HG03469 (cell line): ENCODE measurements at regions not wholly inside any gene's neighbourhood (a gene's known extent, or its start where the extent isn't known, plus 50 kb on each side); places are given as distances from the start of the nearest gene placed in this dataset.

Source experiments
- ATAC-seq: cut with Tn5 transposase; IDR thresholded peaks from one replicate; pipeline ENCODE4 v1.9.1; 2021; ENCODE audit warnings: mild to moderate bottlenecking, moderate library complexity, moderate number of reproducible peaks; ENCODE audit not compliant: unreplicated experiment

DNA sequence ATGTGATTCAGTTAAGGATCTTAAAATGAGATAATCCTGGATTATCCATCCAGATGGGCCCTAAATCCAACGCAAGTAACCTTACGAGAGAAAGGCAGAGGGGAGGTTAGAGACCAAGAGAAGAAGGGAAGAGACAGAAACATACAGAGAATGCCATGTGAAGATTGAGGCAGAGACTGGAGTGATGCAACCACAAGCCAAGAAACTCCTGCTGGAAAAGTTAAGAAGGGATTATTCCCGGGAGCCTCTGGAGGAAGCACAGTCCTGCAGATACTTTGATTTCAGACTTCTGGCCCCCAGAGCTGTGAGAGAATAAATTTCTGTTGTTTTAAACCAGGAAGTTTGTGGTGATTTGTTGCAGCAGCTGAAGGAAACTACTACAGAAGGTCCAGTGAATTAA lies 992.7 kb downstream of the BCL11A start:
- no peak for ATAC-seq

DNA sequence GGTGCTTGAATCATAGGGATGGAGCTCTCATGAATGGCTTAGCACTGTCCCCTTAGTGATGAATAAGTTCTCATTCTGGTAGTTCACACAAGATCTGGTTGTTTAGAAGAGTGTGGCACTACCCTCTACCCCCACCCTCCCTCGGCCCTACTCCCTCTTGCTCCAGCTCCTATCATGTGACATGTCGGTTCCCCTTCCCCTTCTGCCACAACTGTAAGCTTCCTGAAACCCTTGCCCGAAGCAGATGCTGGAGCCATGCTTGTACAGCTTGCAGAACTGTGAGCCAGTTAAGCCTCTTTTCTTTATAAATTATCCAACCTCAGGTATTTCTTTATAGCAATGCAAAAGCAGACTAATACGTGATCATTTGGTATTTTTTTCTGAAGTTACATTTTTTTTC lies 1012.6 kb downstream of the BCL11A start:
- no peak for ATAC-seq

DNA sequence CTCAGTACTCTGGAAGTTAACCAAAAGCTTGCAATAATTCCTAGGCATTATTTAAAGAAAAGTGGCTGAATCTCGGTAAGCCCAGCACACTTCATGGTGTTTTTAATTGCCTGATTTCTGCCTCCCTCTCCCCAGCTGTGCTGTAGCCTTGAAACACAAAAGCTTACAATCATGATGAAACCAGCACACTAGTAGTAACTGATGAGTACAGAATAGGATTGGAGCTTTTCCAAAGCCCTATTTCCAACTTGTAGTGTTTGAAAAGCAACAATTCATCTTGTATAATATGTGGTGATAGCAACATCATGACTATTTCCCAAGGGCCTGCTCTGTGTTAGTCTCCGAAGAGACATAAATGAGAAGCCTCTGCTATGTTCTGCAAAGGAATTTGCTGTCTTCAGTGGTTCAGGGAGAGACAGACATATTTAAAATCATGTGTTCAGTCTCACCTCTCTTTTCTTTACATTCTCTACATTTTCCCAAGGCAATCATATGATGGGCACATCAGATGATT lies 1015.0 kb downstream of the BCL11A start:
- ATAC-seq: no peak

DNA sequence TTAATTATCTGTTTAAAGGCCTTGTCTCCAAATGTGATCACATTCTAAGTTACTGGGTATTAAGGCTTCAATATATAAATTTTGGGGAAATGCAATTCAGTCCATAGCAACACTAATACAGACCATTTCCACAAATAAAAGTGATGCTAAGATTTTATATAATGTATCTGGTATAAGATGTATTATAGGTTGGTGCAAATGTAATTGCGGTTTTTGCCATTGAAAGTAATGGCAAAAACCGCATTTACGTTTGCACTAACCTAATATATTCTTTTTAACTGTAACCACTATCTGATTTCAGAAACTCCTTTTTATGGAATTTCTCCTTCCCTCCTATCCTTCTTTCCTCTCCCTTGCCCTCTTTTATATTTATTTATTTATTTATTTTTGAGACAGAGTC lies 1020.6 kb downstream of the BCL11A start:
- no peak for ATAC-seq

DNA sequence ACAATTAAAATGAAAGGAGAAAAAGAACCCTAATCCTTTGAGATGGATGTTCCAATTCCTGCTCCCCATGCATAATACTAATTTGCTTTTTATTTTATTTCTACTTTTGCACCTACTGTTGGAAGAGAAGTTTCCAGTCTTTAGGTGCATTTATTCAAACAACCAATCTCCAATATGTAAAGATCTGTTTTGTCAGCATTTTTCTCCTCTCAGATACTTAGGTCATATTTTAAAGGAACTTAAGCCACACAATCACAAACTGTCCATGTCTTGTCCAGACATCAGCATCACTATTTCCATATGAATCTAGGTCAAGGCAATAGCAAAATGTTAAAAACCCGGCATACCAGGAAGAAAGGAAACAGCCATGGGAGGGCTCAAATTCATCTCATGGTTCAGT lies 1023.2 kb downstream of the BCL11A start:
- ATAC-seq: no peak

DNA sequence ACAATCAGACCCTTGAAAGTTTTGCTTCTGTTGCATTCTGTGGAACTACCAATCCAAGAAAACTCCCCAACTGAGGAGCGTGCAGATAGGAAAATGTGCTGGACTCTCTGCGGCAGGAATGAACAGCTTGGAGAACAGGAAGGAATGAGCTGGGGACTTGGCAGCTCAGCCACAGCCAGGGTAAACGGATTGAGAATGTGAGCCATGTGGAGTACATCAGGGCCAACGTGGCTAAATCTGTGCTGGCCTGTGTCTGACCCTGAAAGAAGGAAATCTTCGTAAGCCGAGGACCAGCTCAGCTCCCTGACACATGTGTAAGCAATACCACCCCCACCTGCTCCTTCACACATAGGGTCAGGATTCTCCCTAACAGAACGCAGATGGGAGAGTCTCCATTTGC lies 1023.7 kb downstream of the BCL11A start:
- ATAC-seq: no peak

DNA sequence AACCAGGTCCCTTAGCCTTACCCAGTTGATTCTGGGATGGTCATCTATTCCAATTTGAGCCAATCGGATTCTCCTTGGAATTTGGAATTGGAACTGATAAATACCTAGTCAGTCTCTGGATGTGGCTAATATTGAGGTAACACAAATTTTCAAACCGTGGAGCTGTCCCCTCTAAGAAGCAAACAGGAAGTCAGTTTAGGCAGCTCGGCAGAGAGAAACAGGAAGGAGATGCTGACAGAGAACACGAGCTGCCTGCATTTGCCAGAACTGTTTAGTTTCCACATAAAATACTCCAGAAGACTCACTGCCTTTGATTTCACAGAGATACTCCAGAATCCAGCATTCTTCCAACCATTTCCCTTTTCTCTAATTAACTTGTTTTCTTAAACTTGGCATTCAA lies 1024.9 kb downstream of the BCL11A start:
- ATAC-seq: no peak

DNA sequence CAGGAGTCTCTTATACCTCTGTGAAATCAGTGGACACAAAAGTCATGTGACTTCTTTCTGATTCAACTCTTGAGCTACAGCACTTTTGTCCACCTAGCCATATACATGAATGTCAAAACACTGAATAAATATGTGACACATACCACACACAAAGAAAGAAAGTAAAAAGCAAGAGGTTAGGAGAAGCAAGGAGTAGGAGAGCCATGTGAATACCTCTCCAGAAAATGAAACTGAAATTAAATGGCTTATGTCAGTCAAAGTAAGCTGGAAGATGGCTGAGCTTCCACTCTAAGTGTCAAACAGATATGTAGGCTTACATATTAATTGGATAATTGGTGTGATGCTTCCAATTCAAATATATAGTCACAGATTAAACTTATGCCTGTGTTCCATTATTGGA lies 1050.5 kb downstream of the BCL11A start:
- ATAC-seq: no peak

DNA sequence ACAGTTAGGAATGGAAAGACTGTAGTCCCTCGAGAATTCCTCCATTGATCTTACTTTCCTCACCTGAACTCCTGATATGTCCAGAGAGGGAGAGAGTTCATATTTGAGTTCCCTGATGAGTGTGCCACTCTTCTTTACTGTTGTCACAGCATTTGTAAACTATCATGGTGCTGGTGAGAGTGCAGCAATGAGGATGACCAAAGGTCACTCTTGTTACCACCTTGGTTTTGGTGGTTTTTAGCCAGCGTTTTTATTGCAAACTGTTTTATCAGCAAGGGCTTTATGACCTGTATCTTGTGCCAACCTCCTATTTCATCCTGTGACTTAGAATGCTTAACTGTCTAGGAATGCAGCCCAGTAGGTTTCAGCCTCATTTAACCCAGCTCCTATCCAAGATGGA lies 1062.5 kb downstream of the BCL11A start:
- no peak for ATAC-seq

DNA sequence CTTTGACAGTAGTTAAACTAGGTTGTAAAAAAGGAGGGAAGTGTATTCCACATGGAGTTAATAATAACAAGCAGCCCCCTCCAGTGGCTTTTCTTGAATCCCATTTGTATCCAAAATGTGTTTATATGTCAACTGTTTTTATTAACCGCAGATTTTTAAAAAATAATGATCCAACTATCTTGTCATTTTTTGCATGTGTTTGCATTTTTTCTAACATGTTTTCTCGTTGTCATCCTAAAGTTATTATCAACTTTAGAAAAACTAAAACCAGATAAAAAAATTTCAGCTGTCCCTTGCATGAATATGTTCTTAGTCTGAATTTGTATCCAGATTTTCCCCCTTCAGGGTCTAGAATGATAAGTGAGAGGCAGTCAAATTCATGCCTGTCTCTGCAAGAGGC lies 1063.3 kb downstream of the BCL11A start:
- no peak for ATAC-seq

DNA sequence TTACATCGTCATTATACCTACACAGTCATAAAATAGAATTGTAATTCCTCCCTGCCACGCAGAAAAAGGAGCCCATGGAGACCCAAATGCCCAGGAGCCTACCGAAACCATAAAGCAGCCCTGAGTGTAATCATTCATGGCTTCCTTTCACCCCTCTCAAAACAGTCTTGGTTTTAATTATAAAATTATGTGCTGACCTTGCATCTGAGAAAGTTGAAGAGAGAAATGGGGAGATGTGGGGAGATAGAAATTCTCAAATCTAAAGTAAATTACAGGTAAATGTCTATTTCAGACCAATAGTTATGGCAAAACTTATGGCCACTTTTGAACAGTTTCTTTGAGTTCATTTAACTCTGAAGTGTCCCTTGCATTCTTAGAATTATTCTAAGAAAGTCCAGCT lies 1068.8 kb downstream of the BCL11A start:
- ATAC-seq: no peak

DNA sequence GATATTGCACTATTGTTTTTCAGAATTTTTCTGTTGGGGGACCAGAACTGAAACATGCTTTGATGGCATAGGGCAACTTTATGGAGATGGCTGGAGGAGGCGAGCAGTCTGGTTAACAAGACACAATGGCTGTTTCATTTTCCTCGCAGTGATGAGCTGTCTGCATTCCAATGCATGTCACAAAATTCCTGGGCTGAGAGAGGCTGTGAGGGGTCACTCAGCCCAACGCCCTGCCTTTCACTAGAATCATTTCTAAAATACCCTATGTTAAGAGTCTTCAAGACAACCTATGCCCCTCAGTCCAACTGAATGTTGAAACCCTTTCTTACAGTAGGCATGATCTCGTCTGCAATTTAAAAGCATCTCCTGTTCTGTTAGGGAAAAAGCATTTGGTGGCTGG lies 1090.0 kb downstream of the BCL11A start:
- ATAC-seq: no peak

DNA sequence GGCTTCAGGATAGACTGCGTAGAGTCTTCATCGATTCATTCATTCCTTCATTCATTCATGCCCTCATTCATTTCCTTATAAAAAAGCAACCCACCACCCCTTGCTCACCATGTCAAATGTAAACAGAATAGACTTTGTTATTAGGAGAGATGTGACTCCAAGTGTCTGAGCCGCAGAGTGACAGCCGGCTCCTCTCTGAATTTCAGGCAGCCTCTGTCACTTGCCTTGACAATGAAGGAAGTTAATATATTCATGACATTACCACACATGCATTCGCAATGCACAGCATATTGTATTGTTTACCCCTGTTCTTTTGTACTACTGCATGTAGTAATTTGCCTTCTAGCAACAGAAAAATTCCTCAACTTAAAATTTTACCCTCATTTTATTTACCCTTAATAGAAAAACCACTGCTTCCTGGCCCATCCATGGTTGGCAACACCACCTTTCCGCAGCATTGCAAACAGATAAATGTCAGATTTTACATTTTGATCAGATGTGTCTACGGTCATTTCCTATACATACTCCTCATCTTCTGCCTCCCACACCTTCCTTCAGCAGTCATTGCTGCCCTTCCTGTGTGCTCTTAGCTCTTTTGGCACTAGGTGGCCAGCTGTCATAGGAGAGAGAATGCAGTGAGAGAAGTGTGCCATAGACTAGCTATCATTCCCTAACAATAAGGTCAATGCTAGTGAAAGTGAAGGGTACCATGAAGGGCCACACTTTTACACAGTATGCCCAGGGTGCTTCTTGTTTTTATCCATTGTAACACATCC lies 1090.8 kb downstream of the BCL11A start:
- ATAC-seq: no peak

DNA sequence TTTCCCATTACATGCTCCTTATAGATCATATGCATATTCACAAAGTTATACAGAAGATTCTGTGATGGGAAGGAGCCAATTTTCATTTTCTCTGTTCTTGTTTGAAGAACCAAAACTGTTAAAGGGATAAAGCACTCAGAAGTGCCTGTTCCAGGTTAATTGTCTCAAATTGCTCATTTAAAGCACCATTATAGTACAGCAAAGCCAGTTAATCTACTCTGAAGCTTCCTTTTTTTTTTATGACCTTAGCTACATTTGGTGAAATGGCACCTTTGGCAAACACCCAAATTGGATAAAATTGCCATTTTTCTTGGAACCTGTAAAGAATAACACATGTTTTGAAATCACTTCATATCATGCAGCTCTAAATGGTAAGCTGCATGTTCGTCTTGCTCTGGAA lies 1092.3 kb downstream of the BCL11A start:
- ATAC-seq: no peak

DNA sequence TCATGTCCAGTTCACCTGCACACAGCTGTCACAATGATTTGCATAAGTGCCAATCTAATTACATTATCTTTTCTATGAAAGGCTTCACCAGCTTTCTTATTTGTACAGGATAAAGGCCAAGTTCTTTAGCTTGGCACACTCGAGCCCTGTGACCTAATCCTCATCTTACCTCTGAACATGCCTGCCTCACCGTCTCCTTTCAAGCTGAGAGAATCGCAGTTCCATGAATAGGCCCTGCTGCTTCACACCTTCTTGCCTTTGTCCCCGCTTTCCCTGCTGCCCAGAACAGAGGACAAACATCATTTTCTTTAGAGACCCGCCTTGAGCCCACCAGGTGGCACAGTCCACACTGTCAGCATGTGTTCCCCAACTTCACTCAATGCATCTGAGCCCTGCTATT lies 1094.7 kb downstream of the BCL11A start:
- no peak for ATAC-seq

DNA sequence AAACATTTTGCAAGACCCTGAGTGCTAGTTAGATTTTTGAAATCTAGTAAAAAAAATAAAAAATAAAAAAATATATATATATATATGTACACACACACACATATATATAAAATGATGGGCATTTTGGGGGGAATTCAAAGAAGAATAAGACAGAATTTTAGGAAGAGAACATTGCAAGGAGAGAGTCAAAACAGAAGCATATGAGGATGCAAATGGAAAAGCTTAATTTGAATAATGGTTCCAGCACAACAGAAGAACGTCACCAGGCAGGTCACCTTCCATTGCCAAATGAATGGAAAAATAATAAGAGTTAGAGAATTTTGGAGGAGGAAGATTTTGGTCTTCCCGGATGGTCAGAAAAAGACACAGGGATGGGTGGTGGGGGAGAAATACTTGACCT lies 1097.2 kb downstream of the BCL11A start:
- ATAC-seq: no peak

DNA sequence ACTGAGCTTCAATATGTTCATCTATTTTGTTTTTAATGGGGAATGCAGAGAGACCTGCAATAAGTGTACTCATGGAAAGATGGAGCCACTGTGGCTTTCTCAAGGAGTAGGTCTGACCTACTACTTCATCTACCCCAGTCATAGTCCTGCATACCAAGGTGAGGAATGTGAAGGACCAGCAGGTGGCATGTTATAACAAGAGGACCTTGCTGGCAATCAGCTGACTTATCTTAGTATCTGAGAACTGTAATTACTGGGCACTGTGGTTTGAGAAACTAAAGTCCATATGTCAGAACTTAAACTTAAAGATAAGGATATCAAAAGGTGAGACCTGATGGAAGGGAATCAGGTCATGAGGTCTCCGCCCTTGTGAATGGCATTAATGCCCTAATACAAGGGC lies 1104.2 kb downstream of the BCL11A start:
- no peak for ATAC-seq

DNA sequence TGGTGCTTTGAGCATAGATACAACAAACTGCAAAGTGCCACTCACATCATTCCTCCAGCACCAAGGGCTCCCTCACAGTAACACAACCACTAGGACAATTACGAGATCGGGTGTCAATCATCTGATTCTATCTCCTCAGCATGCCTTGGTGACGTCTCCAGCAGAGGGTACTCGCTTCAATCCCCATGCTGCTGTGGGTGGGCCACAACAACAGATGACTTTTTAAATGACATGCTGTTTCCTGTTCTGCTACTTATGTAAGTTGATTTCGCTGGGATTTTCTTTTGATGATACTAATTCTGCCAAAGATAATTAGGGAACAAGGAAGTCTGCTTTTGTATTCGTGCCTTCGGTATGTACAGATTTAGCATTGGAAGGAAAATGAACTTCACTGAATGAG lies 1113.0 kb downstream of the BCL11A start:
- ATAC-seq: no peak

DNA sequence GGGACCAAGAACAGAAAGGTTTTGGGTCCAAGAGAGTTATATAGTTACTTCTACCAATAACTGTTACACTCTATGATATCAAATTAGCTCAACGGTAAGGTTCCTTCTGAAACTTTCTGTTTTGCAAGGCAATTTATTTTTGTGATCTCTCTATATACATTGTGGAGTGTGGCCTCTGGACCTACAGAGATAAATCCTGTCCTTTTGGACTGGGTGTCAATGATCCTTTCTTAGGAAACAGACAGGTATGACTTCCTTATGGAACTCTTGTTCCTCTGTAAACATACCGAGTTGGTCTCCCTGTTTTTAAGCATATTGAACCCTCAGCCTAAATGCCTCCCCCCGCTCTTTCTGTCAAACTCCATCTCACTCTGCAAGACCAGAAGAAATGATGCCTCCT lies 1117.8 kb downstream of the BCL11A start:
- no peak for ATAC-seq

DNA sequence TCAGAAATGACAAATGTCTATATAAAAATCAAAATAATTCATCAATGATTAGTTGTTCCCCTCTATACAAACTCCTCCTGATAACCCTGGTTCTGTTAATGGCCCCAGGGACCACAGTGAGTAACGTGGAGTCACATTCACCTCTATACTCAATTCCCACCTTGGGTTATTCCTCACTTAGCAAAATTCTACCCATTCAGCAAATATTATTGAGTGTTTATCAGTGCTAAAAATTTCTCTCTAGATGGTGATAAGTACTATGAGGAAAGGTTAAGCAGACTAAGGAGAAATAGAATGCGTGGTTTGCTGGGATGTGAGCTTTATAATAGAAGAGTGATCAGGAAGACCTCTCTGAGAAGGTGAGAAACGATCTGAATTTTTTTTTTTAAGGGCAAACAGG lies 1124.5 kb downstream of the BCL11A start:
- no peak for ATAC-seq

DNA sequence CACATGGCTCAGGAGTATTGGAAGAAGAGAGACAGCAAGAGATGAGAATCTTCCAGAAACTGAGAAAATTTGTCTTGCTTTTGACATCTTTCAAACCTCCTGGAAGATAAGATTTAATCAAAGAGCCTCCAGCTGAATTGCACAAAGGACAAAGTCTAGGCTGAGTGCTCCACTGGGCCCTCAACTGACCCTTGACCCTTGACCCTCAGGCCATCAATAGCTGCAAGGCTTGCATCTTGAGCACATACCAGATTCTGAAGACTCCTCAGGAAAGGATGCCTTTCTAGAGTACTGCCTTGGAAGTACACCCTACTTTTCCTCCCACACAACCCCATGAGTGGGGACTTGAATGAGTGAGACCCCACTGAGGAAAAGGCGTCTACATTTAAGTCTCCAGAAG lies 1125.5 kb downstream of the BCL11A start:
- ATAC-seq: no peak

DNA sequence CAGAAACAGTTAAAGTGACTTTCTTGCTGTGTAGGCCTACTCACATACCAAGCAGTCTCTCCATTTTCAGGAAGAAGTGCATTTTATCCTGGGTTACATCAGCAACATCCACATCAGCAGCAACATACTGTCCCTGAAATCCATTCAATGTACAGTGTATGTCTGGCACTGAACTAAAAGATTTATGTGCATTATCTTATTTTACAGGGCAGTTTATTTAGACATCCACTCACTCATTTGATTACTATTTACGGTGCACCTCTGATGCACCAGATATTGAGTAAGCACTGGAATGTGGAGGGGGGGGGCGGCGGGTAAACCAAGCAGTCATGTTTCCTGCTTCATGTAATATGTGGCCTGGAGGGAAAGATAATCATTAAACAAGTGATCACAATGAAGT lies 1128.2 kb downstream of the BCL11A start:
- no peak for ATAC-seq
